NCI-H1930 (cell line): ENCODE measurements at regions not wholly inside any gene's neighbourhood (a gene's known extent, or its start where the extent isn't known, plus 50 kb on each side); places are given as distances from the start of the nearest gene placed in this dataset.

Experiments
- DNase-seq, 2 experiments: peaks; one replicate each; lab custom pipeline; 2025; lab: John Stamatoyannopoulos, UW

- no peak for DNase-seq
These were observed 109.7 kb upstream of the GADL1 start for GRCh38 chr3:31004025-31004678.

- DNase-seq, result no peak
These were observed 114.5 kb upstream of the GADL1 start for GRCh38 chr3:31008994-31009393.

- DNase-seq, result no peak
These were observed 115.4 kb upstream of the GADL1 start for GRCh38 chr3:31009881-31010280.

- no peak for DNase-seq
These were observed 116.0 kb upstream of the GADL1 start for GRCh38 chr3:31010491-31010890.

- peak; percentile 48 to 57 for DNase-seq
These were observed 116.9 kb upstream of the GADL1 start for GRCh38 chr3:31011380-31011779.

GRCh38 chr3:31013090-31013489 lies 118.6 kb upstream of the GADL1 start:
- no peak for DNase-seq

GRCh38 chr3:31013843-31014242 lies 119.4 kb upstream of the GADL1 start:
- no peak for DNase-seq

GRCh38 chr3:31014317-31015040 lies 120.0 kb upstream of the GADL1 start:
- DNase-seq, result no peak

- DNase-seq, result no peak
These were observed 121.7 kb upstream of the GADL1 start for GRCh38 chr3:31016196-31016595.

GRCh38 chr3:31022716-31023115 lies 128.3 kb upstream of the GADL1 start:
- no peak for DNase-seq

- no peak for DNase-seq
These were observed 131.1 kb upstream of the GADL1 start for GRCh38 chr3:31025541-31025940.

GRCh38 chr3:31027191-31027761 lies 132.8 kb upstream of the GADL1 start:
- no peak for DNase-seq

- no peak for DNase-seq
These were observed 133.5 kb upstream of the GADL1 start for GRCh38 chr3:31027914-31028313.

- no peak for DNase-seq
These were observed 134.3 kb upstream of the GADL1 start for GRCh38 chr3:31028766-31029165.

- DNase-seq, result no peak
These were observed 135.2 kb upstream of the GADL1 start for GRCh38 chr3:31029706-31030105.

GRCh38 chr3:31035681-31036080 lies 141.2 kb upstream of the GADL1 start:
- DNase-seq, result no peak

GRCh38 chr3:31038086-31038739 lies 143.8 kb upstream of the GADL1 start:
- DNase-seq, result no peak

GRCh38 chr3:31039145-31039544 lies 144.7 kb upstream of the GADL1 start:
- DNase-seq, result no peak

- no peak for DNase-seq
These were observed 146.9 kb upstream of the GADL1 start for GRCh38 chr3:31041161-31041978.

- no peak for DNase-seq
These were observed 148.8 kb upstream of the GADL1 start for GRCh38 chr3:31043184-31043819.

GRCh38 chr3:31047673-31048072 lies 153.2 kb upstream of the GADL1 start:
- DNase-seq, result no peak

GRCh38 chr3:31048143-31048542 lies 153.7 kb upstream of the GADL1 start:
- DNase-seq, result no peak
